Choroid plexus epithelial cell (primary cell): ENCODE measurements at regions not wholly inside any gene's neighbourhood (a gene's known extent, or its start where the extent isn't known, plus 50 kb on each side); places are given as distances from the start of the nearest gene placed in this dataset.
A peak's percentile ranks its signal among the peaks of the same experiment; 100 is the strongest.

ENCODE experiments used
- DNase-seq: peaks from one replicate; pipeline ENCODE4 v3.0.0-alpha.2; 2010; ENCODE audit warnings: low read depth
- H3K4me3 ChIP-seq: 2 replicates; pipeline ENCODE4 v1.5.1; 2011; ENCODE audit warnings: low read depth, mild to moderate bottlenecking, control low read depth, low read length, moderate library complexity
- CTCF ChIP-seq: conservative IDR thresholded peaks from 2 replicates; pipeline ENCODE4 v1.5.1; 2011; ENCODE audit warnings: low read depth, mild to moderate bottlenecking, control low read depth, inconsistent platforms, low read length, moderate library complexity

DNA sequence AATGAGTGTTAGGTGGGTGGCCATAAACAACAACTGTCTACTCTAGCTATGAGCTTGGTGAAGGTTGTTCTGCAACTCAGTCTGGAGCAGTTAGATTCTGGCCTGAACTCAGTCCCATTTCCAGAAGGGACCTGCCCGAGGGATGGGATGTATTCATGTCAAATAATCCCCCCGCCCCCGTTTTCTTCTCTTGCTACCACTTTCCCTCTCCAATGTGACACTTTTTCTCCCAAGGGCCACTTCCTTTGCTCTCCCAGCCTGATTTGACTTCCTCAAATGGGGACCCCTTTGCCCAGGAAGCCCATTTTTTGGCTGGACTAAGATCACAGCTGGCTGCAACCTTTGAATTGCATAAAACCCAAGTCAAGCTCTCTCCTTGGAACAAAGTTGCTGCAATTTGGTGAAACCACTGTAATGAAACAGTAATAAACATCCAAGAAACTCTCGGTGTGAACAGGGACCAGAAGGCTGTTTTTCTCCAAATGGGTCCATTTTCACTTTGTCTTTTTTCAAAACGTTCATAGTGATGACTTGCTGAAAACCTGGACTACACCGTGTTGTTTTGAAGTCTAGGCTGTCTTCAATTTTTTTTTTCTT is 137.2 kb upstream of the GSC start:
- no peak for TF ChIP-seq CTCF
- H3K4me3 ChIP-seq: no peak overlapping the region
- no peak for DNase-seq

GRCh38 chr14:94906577-94906976 is 136.7 kb upstream of the GSC start:
- no peak for TF ChIP-seq CTCF
- no peak for DNase-seq
- no peak overlapping the region for H3K4me3 ChIP-seq

GRCh38 chr14:94904636-94905035 is 134.7 kb upstream of the GSC start:
- TF ChIP-seq CTCF: no peak
- peak; percentile 75 for DNase-seq
- H3K4me3 ChIP-seq: no peak overlapping the region

DNA sequence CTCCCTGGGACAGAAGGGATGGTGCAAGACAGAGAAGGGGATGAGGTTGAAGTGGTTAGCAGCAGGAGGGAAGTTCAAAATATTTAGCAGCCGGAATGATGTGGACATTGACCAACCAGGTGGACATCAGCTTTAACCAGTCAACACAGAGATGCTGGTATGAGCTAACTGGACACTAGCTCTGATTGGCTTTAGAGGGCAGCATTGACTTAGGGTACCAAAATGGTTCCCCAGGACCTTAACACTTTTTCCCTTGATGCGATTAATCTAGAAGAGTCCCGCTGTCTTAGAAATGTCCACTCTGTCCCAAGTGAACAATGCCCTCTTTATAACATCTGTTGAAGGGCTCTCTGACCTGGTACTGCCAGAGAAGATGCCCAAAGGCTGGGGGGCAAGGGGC is 134.0 kb upstream of the GSC start:
- no peak overlapping the region for H3K4me3 ChIP-seq
- TF ChIP-seq CTCF: no peak
- peak; percentile 4 for DNase-seq

- no peak overlapping the region for H3K4me3 ChIP-seq
- no peak for DNase-seq
- no peak for TF ChIP-seq CTCF
Measured at GRCh38 chr14:94903338-94903737, 133.4 kb upstream of the GSC start.

GRCh38 chr14:94897561-94897960 is 127.6 kb upstream of the GSC start:
- DNase-seq: no peak
- TF ChIP-seq CTCF: no peak
- no peak overlapping the region for H3K4me3 ChIP-seq

DNA sequence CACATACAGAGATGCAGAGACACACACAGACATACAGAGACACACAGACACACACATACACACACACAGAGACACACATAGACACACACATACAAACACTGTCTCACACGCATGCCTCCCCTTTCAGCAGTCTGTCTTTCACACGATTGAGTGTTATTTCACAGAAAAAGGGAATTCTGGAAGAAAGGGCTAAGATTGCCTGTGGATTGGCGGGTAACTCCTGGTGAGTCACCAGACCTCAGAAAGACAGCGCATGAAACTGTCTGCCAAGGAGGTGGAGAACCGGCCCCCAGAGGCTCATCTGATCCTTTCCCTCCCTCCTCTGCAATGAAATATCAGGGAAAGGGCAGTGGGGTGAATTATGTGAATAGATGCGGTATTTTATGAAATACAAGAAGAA is 127.2 kb upstream of the GSC start:
- no peak for TF ChIP-seq CTCF
- no peak overlapping the region for H3K4me3 ChIP-seq
- peak; percentile 5 for DNase-seq
